Stimulated activated CD4-positive, alpha-beta T cell treated with anti-CD3 and anti-CD28 coated beads, Interleukin-15, amount 100 ng/mL, for 24 hours (primary cell): ENCODE measurements at regions not wholly inside any gene's neighbourhood (a gene's known extent, or its start where the extent isn't known, plus 50 kb on each side); places are given as distances from the start of the nearest gene placed in this dataset.
"Not testable (repeated sequence)": the region's sequence is repeated elsewhere in the genome, so short reads cannot be mapped to it uniquely, and the experiment has no call there.

Experiments used
- DNase-seq: peaks from one replicate; pipeline ENCODE4 v3.0.0-alpha.2; 2020

- DNase-seq, result no peak
Observed at GRCh38 chr5:147084702-147085101, 150.1 kb upstream of the STK32A start.

- DNase-seq, result no peak
Observed at GRCh38 chr5:147085409-147085808, 149.4 kb upstream of the STK32A start.

GRCh38 chr5:147092044-147092443 lies 142.8 kb upstream of the STK32A start:
- no peak for DNase-seq

GRCh38 chr5:147093138-147093537 lies 141.7 kb upstream of the STK32A start:
- no peak for DNase-seq

GRCh38 chr5:147095740-147096139 lies 139.1 kb upstream of the STK32A start:
- no peak for DNase-seq

- peak; percentile 24 for DNase-seq
Observed at GRCh38 chr5:147098233-147098790, 136.5 kb upstream of the STK32A start.

GRCh38 chr5:147101659-147102369 lies 133.0 kb upstream of the STK32A start:
- DNase-seq, result no peak

GRCh38 chr5:147112899-147113298 lies 121.9 kb upstream of the STK32A start:
- no peak for DNase-seq

GRCh38 chr5:147113967-147114366 lies 120.9 kb upstream of the STK32A start:
- no peak for DNase-seq

GRCh38 chr5:147139759-147140158 lies 95.1 kb upstream of the STK32A start:
- DNase-seq, result not testable (repeated sequence)

GRCh38 chr5:147140558-147140957 lies 94.3 kb upstream of the STK32A start:
- no peak for DNase-seq

- DNase-seq, result not testable (repeated sequence)
Observed at GRCh38 chr5:147141580-147141979, 93.2 kb upstream of the STK32A start.

GRCh38 chr5:147143215-147143614 lies 91.6 kb upstream of the STK32A start:
- no peak for DNase-seq

- no peak for DNase-seq
Observed at GRCh38 chr5:147145328-147145727, 89.5 kb upstream of the STK32A start.

- DNase-seq, result no peak
Observed at GRCh38 chr5:147148715-147149114, 86.1 kb upstream of the STK32A start.

- DNase-seq, result no peak
Observed at GRCh38 chr5:147152086-147152485, 82.7 kb upstream of the STK32A start.

GRCh38 chr5:147154809-147155208 lies 80.0 kb upstream of the STK32A start:
- no peak for DNase-seq

GRCh38 chr5:147156012-147156411 lies 78.8 kb upstream of the STK32A start:
- DNase-seq, result no peak

GRCh38 chr5:147160902-147161700 lies 73.7 kb upstream of the STK32A start:
- no peak for DNase-seq

- DNase-seq, result no peak
Observed at GRCh38 chr5:147162740-147163139, 72.1 kb upstream of the STK32A start.

- no peak for DNase-seq
Observed at GRCh38 chr5:147167529-147167928, 67.3 kb upstream of the STK32A start.

- DNase-seq, result no peak
Observed at GRCh38 chr5:147168578-147169327, 66.1 kb upstream of the STK32A start.

- DNase-seq, result no peak
Observed at GRCh38 chr5:147169399-147169798, 65.4 kb upstream of the STK32A start.
